GM19193 (cell line): ENCODE measurements at regions not wholly inside any gene's neighbourhood (a gene's known extent, or its start where the extent isn't known, plus 50 kb on each side); places are given as distances from the start of the nearest gene placed in this dataset.

Experiments
- POLR2A ChIP-seq: IDR thresholded peaks from 4 replicates; pipeline ENCODE4 v1.6.1; 2011; ENCODE audit not compliant: insufficient read depth, insufficient read length; ENCODE audit errors: extremely low read depth

DNA sequence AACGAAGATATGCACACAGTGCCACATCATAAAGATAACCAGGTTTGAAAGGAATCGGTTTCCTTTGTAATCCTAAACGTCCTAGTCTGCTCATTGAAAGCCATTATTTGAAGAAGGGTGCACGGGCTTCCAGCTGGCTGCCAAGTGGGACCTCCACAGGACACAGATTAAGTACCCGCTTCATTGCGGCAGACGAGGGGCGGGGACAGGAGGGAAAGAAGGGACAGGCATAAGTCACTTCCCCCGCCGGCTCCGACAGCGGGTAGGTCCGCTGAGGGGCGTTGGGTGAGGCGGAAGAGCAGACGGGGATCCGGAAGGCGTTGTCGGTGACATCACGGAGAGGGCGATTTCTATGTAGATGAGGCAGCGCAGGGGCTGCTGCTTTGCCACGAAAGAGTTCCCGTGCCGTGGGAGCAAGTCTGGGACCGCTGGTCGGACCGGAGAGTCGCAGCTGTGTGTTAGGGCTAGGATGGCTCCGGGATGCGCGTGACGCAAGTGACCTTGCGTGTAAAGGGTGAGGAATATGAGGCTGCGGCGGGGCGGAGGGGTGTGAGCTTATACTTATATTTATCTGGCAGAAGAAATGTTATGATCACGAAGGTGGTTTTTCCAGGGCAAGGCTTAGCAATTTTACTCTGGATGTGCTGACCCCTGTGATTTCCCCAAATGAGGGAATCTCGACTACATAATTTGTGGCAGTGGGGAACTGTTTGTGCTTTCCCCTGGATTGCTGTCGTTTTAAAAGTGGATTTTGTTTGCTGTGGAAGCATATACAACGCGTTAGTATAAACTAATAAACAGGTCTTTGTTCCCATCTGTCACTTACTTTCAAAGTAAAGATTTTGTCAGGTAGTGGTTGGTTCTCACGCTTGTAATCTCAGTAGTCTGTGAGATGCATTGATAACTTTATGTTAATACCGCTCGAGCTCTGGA, 80.7 kb downstream of the PPIAL4G start:
- peak; percentile 63 for TF ChIP-seq POLR2A

DNA sequence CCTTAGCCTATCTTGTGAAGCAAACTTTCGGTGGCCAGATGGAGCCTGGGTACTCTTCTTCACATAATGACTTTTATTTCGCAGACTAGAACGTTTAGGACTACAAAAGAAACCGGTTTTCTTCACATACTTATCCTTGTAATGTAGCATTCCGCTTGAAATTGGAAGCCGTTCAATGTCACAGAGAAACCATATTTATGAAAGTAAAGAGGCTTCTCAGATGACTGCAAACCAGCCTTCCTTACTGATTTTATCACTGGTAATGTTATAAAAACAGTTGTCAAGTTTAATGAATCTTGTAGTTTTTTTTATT, 94.1 kb downstream of the PPIAL4G start:
- TF ChIP-seq POLR2A: no peak

DNA sequence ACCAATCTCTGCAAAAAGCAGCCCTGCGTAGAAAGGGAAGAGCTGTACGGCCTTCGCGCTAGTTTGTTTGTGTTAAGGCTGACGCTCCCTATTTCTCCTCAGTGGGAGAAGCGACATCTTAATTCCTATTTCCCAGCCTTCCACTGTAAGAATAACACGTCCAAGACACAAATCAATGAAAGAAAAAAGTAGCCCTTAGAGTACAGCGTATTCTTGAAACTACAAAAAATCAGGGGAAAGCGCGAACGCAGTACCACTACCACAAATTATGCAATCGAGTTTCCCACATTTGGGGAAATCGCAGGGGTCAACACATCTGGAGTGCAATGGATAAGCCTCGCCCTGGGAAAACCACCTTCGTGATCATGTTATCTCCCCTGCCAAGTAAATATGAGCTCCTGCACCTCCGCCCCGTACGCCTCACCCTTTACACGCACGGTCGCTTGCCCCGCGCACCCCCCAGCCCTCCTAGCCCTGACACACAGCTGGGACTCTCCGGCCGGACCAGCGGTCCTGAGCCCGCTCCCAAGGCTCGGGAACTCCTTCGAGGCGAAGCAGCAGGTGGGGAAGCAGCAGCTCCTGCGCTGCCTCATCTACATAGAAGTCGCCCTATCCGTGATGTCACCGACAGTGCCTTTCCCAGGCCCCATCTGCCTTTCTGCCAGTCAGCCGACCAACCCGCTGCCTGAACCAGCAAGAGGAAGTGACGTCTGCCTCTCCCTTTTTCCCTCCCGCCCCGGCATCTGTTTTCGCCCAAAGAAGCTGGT, 94.7 kb downstream of the PPIAL4G start:
- peak; percentile 78 for TF ChIP-seq POLR2A

DNA sequence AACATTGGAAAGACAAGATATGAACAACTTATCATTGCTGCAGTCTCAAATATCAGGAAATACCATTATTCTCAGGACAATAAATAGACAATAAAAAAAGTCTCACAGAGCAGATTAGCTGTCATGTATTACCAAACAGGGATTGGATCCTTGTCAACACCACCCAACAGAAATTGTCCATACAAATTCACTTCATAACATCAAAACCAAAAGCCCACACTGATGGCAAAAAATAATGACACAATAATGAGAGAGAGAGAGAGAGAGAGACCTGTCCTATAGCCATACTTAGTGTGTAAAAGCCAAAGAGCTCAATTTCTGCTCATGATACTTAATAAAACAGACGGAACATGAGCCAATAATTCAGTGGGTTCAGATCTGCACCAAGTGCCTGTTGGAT, 96.5 kb downstream of the PPIAL4G start:
- no peak for TF ChIP-seq POLR2A

DNA sequence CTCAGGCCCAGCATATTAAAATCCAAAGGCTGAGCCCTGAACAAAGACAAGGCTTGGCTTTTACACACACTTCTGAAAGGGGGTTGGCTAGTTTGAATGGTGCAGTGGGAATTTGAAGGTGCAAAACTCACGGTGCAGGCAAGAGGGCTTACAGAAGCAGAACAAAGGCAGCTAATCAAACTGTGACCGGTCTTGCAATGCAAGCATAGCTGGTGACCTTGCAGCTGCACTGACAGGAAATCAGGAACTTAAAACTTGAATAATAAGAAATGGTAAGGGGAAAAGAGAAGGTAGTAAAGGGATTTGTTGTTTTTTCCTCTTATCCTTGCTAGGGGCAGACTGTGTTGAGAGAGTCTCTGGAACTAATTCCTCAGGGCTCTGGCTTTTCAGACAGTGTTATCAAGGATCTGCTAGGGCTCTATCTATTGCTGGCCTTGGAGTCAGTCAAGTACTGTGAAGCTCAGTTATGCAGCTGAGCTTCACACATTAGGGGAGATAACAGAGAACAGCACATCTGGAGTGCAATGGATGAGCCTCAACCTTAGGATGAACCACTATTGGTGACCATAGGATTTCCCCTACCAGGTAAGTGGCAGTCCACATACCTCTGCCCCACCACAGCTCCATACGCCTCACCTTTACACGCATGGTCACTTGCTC, 97.6 kb downstream of the PPIAL4G start:
- no peak for TF ChIP-seq POLR2A

DNA sequence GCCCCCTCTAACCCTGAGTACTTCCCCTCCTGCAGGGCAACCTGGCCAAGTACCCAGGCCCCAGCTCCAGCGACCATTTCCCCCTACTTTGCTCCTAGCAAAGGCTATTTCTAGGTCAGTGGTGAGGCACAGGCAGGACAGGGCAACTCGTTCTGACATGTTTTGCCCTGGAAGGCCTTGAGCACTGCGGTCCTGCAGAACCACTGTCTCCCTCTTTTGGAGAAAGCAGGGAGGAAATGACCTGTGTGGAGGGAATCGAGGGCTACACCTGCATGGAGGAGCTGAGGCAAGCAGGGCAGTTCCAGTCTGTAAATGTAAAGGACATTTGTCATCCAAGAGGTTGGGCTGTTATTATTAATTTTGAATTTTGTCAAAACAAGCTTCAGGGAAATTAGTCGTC, 99.1 kb downstream of the PPIAL4G start:
- no peak for TF ChIP-seq POLR2A

DNA sequence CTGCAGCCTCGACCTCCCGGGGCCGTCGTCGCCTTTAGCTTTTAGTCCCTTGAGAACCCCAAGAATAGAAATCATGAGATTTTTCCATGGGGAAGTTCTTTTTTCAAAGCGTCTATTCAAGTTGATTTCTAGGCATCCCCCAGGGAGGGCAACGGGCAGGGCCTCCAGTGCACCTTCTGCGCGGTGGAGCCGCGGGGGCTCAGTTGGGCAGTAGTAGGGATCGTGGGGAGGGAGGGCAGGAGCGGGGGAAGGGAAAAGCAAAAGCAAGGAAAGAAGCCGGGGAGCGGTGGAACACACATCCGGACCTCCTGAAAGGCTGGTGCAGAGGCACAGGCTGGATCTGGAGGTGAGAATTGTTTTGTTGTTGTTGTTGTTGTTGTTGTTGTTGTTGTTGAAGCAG, 103.4 kb downstream of the PPIAL4G start:
- no peak for TF ChIP-seq POLR2A

DNA sequence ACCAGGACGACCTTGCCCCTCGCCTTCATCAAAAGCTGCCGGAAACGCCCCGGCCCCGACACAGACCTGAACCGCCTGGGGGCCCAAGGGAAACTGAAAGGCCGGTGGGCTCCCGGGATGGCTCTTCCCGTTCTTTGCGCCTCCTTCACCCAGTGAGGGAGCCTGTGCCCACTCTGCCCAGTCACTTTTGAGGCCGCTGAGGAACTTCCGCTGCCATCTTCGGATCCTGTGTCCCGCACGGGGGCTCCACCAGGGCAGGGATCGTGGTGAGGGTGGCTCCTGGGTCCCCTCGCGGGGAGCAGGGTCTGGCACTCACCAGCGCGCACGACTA, 104.0 kb downstream of the PPIAL4G start:
- no peak for TF ChIP-seq POLR2A

DNA sequence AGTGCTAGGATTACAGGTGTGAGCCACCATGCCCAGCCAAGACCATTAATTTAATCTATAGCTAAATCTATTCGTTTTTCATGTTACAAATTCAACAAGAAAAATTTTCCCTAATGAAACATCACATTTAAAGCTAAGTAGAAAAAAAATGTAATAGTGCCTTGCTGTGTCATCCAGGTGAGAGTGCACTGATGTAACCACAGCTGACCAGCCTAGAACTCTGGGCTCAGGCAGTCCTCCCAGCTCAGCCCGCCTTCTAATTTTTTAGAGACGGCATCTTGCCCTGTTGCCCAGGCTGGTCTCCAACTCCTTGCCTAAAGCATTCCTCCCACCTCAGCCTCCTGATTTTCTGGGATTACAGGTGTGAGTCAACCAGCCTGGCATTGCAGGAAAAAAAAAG, 109.0 kb downstream of the PPIAL4G start:
- no peak for TF ChIP-seq POLR2A

DNA sequence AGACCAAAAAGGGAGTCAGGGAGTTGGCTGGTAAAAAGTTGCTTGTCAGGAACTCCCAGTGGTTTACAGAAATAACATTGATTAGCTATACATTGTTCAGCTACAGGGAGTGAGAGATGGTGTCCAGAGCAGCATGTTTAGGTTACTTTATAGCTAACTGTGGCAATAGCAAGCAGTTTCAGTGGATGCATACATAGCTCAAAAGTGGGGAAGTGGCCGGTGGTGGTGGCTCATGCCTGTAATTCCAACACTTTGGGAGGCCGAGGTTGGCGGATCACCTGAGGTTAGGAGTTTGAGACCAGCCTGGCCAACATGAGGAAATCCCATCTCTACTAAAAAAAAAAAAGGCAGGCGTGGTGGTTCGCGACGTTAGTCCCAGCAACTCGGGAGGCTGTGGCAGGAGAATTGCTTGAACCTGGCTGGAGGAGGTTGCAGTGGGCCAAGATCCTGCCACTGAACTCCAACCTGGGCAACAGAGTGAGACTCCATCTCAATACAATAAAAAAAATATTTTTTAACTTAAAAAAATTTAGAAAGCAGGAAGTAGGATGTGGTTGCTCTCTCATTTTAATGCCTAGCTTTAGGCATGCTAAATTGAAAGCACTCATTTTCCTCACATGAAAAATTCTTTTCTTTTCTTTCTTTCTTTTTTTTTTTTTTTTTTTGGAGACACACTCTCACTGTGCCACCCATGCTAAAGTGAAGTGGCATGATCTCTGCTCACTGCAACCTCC, 109.7 kb downstream of the PPIAL4G start:
- no peak for TF ChIP-seq POLR2A

DNA sequence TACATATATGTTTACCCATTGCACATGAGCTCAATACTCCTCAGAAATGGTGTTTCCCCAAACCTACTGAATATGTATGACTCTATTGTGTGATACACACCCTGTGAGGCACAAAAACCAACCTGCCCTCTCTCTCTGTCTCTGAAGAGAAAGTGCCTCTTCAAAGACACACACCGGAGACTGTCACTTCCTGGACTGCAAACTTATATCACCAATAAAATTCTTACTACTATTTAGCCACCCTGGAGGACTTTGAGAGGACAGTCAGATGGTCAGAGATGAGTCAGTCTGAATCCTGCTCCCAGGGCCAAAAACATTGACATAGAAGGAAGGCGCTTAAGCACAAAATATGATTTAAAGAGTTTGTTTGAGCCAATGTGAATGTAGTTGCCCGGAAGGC, 110.4 kb downstream of the PPIAL4G start:
- no peak for TF ChIP-seq POLR2A

DNA sequence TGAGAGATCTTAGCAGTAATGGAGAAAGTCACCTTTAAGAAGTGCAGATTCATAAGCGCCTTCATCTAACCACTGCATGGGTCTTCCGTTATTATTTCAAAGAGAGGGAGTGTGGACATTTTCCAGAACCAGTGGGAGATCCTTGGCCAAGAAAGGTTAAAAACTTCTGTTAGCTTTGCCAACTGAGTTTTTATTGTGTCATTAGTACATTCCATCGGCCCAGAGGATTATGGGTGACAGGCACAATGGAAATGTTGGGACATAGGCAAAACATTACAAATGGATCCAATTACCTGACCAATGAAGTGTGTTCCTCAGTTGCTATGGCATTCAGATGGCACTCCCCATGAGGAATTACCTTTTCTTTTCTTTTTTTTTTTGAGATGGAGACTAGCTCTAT, 115.5 kb downstream of the PPIAL4G start:
- TF ChIP-seq POLR2A: no peak

DNA sequence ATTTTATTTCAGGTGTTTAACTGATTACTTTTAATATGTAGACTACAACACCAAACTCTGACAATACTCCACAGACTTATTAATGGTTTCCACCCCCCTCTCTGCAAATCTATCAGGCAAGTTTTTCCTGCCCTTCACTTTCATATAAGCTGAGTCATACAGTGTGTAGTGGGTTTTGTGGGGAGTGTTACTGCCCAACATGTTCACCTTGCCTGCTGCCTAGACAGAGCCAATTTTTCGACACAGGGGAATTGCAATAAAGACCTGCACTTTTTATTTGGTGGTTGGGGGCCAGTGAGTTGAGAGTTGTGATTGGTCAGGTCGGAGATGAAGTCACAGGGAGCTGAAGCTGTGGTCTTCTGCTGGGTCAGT, 119.7 kb downstream of the PPIAL4G start:
- no peak for TF ChIP-seq POLR2A

DNA sequence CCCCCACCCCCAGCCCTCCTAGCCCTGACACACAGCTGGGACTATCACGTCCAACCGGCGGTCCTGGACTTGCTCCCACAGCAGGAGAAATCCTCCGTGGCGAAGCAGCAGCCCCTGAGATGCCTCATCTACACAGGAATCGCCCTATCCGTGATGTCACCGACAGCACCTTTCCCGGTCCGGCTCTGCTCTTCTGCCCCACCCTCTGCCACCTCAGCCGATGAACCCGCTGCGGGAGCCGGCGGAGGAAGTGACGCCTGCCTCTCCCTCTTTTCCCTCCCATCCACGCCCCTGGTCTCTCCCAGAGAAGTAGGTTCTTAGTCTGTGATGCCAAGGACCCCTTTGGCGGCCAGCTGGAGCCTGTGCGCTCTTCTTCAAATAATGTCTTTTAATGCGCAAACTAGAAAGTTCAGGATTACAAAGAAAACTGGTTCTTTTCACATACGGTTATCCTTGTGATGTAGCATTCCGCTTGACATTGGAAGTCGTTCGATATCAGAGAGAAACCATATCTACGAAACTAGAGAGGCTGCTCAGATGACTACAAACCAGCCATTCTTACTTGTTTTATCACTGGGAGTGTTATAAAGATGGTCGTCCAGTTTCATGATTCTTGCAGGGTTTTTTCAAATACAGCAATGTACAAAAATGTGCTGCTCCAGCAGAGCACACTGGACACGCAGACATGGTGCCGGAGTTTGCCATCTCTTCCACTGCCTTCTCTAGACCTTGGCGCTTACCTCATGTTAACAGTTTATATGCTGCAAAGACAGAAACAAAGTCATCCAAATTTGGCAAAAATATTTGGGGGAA, 120.3 kb downstream of the PPIAL4G start:
- no peak for TF ChIP-seq POLR2A

DNA sequence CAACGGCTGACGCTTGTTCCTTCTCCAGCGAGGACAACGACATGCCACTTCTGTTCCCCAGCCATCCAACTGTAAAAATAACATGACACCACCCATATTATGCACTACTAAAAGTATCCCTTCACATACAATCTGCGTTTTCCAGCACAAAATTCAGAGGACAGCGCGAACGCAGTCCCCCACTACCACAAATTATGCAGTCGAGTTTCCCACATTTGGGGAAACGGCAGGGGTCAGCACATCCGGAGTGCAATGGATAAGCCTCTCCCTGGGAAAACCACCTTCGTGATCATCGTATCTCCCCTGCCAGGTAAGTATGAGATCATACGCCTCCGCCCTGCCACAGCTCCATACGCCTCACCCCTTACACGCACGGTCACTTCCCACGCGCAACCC, 120.9 kb downstream of the PPIAL4G start:
- no peak for TF ChIP-seq POLR2A

DNA sequence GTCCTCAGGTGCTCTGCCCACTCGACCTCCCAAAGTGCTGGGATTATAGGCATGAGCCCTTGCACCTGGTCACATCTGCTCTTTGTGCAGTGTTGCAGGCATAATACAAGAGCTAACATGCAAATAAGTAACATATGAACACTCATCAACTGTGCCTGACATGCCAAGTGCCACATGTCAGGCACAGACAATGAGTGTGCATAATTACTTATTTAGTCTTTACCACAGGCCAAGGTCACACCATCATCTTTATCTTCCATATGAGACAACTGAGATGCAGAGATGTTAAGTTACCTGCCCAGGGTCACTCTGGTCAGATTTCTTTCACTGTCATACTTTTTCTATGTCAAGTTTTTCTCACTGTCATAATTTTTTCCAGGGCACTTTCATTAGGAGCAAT, 126.1 kb downstream of the PPIAL4G start:
- TF ChIP-seq POLR2A: no peak
